Smooth muscle cell (in vitro differentiated cells): ENCODE measurements at regions not wholly inside any gene's neighbourhood (a gene's known extent, or its start where the extent isn't known, plus 50 kb on each side); places are given as distances from the start of the nearest gene placed in this dataset.

ENCODE experiments used
- DNase-seq: peaks from one replicate; lab custom pipeline; 2025; ENCODE audit not compliant: unreplicated experiment; lab: John Stamatoyannopoulos, UW
- H2AFZ ChIP-seq: fragments of 200-600 bp; sonication (generic); 2 replicates; pipeline ENCODE4 v1.6.0; 2016; ENCODE audit warnings: antibody characterized with exemption, low read depth, mild to moderate bottlenecking
- H3F3A ChIP-seq: fragments of 200-600 bp; sonication (generic); 2 replicates; pipeline ENCODE4 v1.6.0; 2017; ENCODE audit warnings: antibody characterized with exemption, low read depth
- H3K27ac ChIP-seq: fragments of 200-600 bp; sonication (generic); 2 replicates; pipeline ENCODE4 v1.5.1; 2016; ENCODE audit warnings: low read depth, mild to moderate bottlenecking
- H3K27me3 ChIP-seq: fragments of 200-600 bp; sonication (generic); 2 replicates; pipeline ENCODE4 v1.6.1; 2016; ENCODE audit warnings: low read depth, mild to moderate bottlenecking
- H3K36me3 ChIP-seq: fragments of 200-600 bp; sonication (generic); 2 replicates; pipeline ENCODE4 v1.5.1; 2016; ENCODE audit warnings: low read depth
- H3K4me1 ChIP-seq: fragments of 200-600 bp; sonication (generic); 2 replicates; pipeline ENCODE4 v1.5.1; 2016; ENCODE audit warnings: low read depth
- H3K4me2 ChIP-seq: fragments of 200-600 bp; sonication (generic); 2 replicates; pipeline ENCODE4 v1.6.0; 2016; ENCODE audit warnings: mild to moderate bottlenecking
- H3K4me3 ChIP-seq: fragments of 200-600 bp; sonication (generic); 2 replicates; pipeline ENCODE4 v1.5.1; 2016; ENCODE audit warnings: mild to moderate bottlenecking
- H3K79me2 ChIP-seq: fragments of 200-600 bp; sonication (generic); 2 replicates; pipeline ENCODE4 v1.6.0; 2016; ENCODE audit warnings: low read depth, mild to moderate bottlenecking
- H3K9ac ChIP-seq: fragments of 200-600 bp; sonication (generic); 2 replicates; pipeline ENCODE4 v1.6.0; 2016; ENCODE audit warnings: low read depth
- H3K9me3 ChIP-seq: fragments of 200-600 bp; sonication (generic); replicated peaks from 2 replicates; pipeline ENCODE4 v1.5.1; 2016; ENCODE audit warnings: low read depth
- H4K20me1 ChIP-seq: fragments of 200-600 bp; sonication (generic); 2 replicates; pipeline ENCODE4 v1.6.0; 2016; ENCODE audit warnings: low read depth
- CTCF ChIP-seq: fragments of 200-600 bp; sonication (generic); IDR thresholded peaks from 2 replicates; pipeline ENCODE4 v1.5.1; 2017; ENCODE audit warnings: borderline replicate concordance, mild to moderate bottlenecking, antibody characterized with exemption; ENCODE audit not compliant: insufficient read depth, poor library complexity, severe bottlenecking
- whole genome bisulfite sequencing: methylation state at CpG from one replicate; pipeline ENCODE4 v1.1.7; 2016; ENCODE audit warnings: low lambda C conversion rate; 5-methylcytosine and 5-hydroxymethylcytosine counted together

- Histone ChIP-seq H3K4me1 (no peaks in the 10 kb centered on the region), H4K20me1 (no peaks in the 10 kb centered on the region), H3K9me3 (no peaks in the 10 kb centered on the region), H3K27me3 (no peaks in the 10 kb centered on the region), H2AFZ (no peak overlapping the region), H3K36me3 (no peaks in the 10 kb centered on the region), H3K4me3 (no peak overlapping the region), H3K27ac (no peak overlapping the region), H3K9ac (no peak overlapping the region), H3K79me2 (no peaks in the 10 kb centered on the region), H3F3A (no peaks in the 10 kb centered on the region), H3K4me2 (no peak overlapping the region)
- DNase-seq: no peak
- TF ChIP-seq CTCF: no peak
- 87% methylated on average over 5 of the region's 5 CpGs for WGBS
Observed at GRCh38 chr12:60216226-60216625, 620.4 kb downstream of the SLC16A7 start.

- H3K9me3 ChIP-seq: no peaks in the 10 kb centered on the region
- H2AFZ ChIP-seq: no peak overlapping the region
- no peak for DNase-seq
- H4K20me1 ChIP-seq: no peaks in the 10 kb centered on the region
- H3K36me3 ChIP-seq: no peaks in the 10 kb centered on the region
- H3K4me3 ChIP-seq: no peak overlapping the region
- no peak overlapping the region for H3K27ac ChIP-seq
- no peak for TF ChIP-seq CTCF
- H3K9ac ChIP-seq: no peak overlapping the region
- no peak overlapping the region for H3K4me2 ChIP-seq
- no peaks in the 10 kb centered on the region for H3K79me2 ChIP-seq
- no peaks in the 10 kb centered on the region for H3F3A ChIP-seq
- H3K4me1 ChIP-seq: no peaks in the 10 kb centered on the region
- no peaks in the 10 kb centered on the region for H3K27me3 ChIP-seq
- 73% methylated on average over 4 of the region's 4 CpGs for WGBS
Observed at GRCh38 chr12:60223242-60223641, 627.4 kb downstream of the SLC16A7 start.

- DNase-seq: no peak
- H3K4me3 ChIP-seq: no peak overlapping the region
- H4K20me1 ChIP-seq: no peaks in the 10 kb centered on the region
- no peaks in the 10 kb centered on the region for H3K9me3 ChIP-seq
- no peaks in the 10 kb centered on the region for H3F3A ChIP-seq
- no peak overlapping the region for H3K27ac ChIP-seq
- no peak overlapping the region for H2AFZ ChIP-seq
- WGBS: 84% methylated on average over 11 of the region's 11 CpGs
- no peaks in the 10 kb centered on the region for H3K36me3 ChIP-seq
- no peaks in the 10 kb centered on the region for H3K27me3 ChIP-seq
- no peaks in the 10 kb centered on the region for H3K4me1 ChIP-seq
- H3K9ac ChIP-seq: no peak overlapping the region
- H3K79me2 ChIP-seq: no peaks in the 10 kb centered on the region
- TF ChIP-seq CTCF: no peak
- H3K4me2 ChIP-seq: no peak overlapping the region
Observed at GRCh38 chr12:60225216-60226000, 629.6 kb downstream of the SLC16A7 start.

- H3K79me2 ChIP-seq: no peaks in the 10 kb centered on the region
- no peak for TF ChIP-seq CTCF
- DNase-seq: no peak
- H3K4me1 ChIP-seq: no peaks in the 10 kb centered on the region
- no peaks in the 10 kb centered on the region for H4K20me1 ChIP-seq
- no peak overlapping the region for H3K4me2 ChIP-seq
- H3F3A ChIP-seq: no peaks in the 10 kb centered on the region
- H3K9me3 ChIP-seq: no peaks in the 10 kb centered on the region
- no peaks in the 10 kb centered on the region for H3K27me3 ChIP-seq
- H3K9ac ChIP-seq: no peak overlapping the region
- no peak overlapping the region for H3K4me3 ChIP-seq
- H3K36me3 ChIP-seq: no peaks in the 10 kb centered on the region
- H3K27ac ChIP-seq: no peak overlapping the region
- 94% methylated on average over 2 of the region's 2 CpGs for WGBS
- H2AFZ ChIP-seq: no peak overlapping the region
Observed at GRCh38 chr12:60227916-60228315, 632.1 kb downstream of the SLC16A7 start.
